K562 (cell line): ENCODE measurements at regions not wholly inside any gene's neighbourhood (a gene's known extent, or its start where the extent isn't known, plus 50 kb on each side); places are given as distances from the start of the nearest gene placed in this dataset.

Source experiments
- ATF2 ChIP-seq: sonication (generic); formaldehyde crosslinking; IDR thresholded peaks from 2 replicates; pipeline ENCODE4 v1.8.1; 2022; ENCODE audit warnings: missing genetic modification reagents
- BRF2 ChIP-seq: IDR thresholded peaks from 3 replicates; pipeline ENCODE4 v1.6.1; 2011; ENCODE audit warnings: borderline replicate concordance, mild to moderate bottlenecking; ENCODE audit not compliant: insufficient read length, insufficient read depth
- CTBP1 ChIP-seq: fragments of 450-650 bp; IDR thresholded peaks from 2 replicates; pipeline ENCODE4 v1.6.1; 2016; ENCODE audit warnings: borderline replicate concordance
- USF2 ChIP-seq: sonication (generic); formaldehyde crosslinking; IDR thresholded peaks from 2 replicates; pipeline ENCODE4 v1.5.0; 2020; ENCODE audit warnings: missing genetic modification reagents

GRCh38 chr6:143578054-143578453 lies 66.5 kb upstream of the FUCA2 start:
- no peak for TF ChIP-seq CTBP1
- TF ChIP-seq ATF2 = no peak
- no peak for TF ChIP-seq USF2 (CRISPR knock-in tag)
- no peak for TF ChIP-seq BRF2
